ENCODE measurements at regions not wholly inside any gene's neighbourhood (a gene's known extent, or its start where the extent isn't known, plus 50 kb on each side); places are given as distances from the start of the nearest gene placed in this dataset.
A peak's percentile ranks its signal among the peaks of the same experiment; 100 is the strongest.
"Not testable (repeated sequence)": the region's sequence is repeated elsewhere in the genome, so short reads cannot be mapped to it uniquely, and the experiment has no call there.

- no peak for DNase-seq (ENCODE audit: low spot score)
These were observed 159.8 kb upstream of the CXCL13 start for GRCh38 chr4:77445823-77446222.

GRCh38 chr4:77446601-77447000, 159.0 kb upstream of the CXCL13 start:
- DNase-seq (ENCODE audit: low spot score): no peak

- no peak for DNase-seq (ENCODE audit: low spot score)
These were observed 156.4 kb upstream of the CXCL13 start for GRCh38 chr4:77449171-77449570.

- DNase-seq (ENCODE audit: low spot score): no peak
These were observed 155.6 kb upstream of the CXCL13 start for GRCh38 chr4:77450006-77450405.

- DNase-seq (ENCODE audit: low spot score): no peak
These were observed 154.1 kb upstream of the CXCL13 start for GRCh38 chr4:77451530-77451929.

DNA sequence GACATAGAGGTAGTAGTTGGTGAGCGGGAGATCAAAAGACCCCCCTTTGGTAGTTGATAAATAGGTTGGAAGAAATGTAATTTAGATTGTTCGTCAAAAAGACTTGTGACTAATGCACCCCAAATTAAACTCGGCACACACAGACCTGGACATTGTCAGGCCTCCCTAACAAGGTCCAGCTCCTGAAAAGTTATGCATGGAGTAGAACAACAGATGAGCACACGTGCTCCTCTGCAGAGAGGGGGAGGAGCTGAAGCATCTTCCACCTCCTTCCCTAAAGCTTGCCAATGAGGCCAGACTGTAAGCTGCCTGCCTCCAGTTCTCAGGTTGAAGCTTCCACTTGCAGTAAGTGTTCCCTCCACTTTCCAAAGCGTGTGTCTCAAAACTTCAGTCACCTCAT, 153.5 kb upstream of the CXCL13 start:
- DNase-seq (ENCODE audit: low spot score): not testable (repeated sequence)

DNA sequence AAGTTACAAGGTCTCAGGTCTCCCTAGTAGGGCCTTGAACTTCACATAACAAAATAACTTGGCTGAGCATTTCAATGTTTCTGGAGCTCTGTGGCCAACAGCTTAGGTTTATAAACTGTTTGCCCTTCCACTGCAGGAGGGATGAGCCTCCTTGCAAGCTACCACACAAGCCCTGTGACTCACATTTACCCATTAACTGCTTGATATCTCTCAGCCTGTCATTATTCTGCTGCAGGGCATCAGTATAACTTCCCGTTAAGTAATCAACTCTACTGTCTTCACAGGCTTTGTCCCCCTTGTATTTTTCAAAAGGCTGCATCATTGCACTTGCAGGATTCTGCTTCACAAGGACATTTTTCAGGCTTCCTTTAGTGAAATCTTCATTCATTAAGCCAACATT, 151.7 kb upstream of the CXCL13 start:
- no peak for DNase-seq (ENCODE audit: low spot score)

GRCh38 chr4:77454858-77455257, 150.8 kb upstream of the CXCL13 start:
- no peak for DNase-seq (ENCODE audit: low spot score)

GRCh38 chr4:77464100-77464499, 141.5 kb upstream of the CXCL13 start:
- DNase-seq (ENCODE audit: low spot score): not testable (repeated sequence)

DNA sequence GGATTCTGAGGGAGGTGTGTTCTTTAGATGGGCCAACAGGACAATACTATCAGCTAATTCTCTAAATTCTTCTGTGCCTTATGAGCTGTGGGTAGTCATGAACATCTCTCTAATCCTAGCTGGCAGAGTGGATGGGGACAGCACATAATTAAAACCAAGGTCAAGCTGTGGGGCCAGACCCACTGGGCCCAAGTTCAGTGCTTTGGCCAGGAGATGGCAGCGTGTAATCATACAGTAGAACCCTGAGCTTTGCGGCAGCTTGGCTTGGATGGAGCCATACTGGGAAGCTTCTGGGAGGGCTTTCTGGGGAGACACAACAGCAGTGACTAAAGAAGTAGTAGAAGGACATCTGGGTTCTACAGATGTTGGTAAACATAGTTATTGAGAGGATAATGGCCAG, 140.3 kb upstream of the CXCL13 start:
- DNase-seq (ENCODE audit: low spot score): no peak

DNA sequence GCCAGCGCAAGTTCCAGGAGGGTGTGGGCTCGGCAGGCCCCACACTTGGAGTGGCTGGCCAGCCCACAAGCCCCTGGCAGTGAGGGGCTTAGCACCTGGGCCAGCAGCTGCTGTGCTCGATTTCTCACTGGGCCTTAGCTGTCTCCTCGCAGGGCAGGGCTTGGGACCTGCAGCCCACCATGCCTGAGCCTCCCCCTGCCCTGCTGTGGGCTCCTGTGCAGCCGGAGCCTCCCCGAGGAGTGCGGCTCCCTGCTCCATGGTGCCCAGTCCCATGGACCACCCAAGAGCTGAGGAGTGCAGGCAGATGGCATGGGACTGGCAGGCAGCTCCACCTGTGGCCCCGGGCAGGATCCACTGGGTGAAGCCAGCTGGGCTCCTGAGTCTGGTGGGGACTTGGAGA, 139.2 kb upstream of the CXCL13 start:
- no peak for DNase-seq (ENCODE audit: low spot score)

DNA sequence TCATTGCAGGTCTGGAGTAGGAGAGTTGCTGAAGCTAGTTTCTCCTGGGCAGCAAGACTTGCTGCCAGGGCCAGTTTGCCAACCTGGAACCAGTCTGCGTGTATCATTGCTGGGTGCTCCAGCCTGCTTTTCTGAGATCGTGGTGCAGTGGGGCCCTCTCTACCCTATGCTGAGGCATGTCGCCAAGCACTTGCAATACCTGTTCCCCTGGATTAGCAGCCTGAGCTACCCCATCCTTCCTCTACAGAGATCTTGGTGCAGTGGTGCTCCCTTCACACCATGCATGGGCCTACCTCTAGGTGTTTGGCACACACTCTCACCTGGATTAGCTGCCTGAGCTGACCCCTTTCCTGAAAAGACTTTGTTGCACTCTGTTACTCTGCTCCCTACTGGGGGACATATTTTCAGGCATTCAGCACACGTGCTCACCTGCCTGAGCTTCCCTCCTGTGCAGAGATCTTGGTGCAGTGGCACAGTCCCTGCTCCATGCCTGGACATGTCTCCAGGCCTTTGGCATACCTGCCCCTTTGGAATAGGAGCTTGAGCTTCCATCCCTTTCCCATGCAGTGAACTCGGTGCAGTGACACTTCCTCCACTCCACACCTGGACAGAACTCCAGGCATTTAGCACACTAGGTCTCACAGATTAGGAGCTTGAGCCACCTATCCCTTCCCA, 133.7 kb upstream of the CXCL13 start:
- DNase-seq (ENCODE audit: low spot score): no peak

DNA sequence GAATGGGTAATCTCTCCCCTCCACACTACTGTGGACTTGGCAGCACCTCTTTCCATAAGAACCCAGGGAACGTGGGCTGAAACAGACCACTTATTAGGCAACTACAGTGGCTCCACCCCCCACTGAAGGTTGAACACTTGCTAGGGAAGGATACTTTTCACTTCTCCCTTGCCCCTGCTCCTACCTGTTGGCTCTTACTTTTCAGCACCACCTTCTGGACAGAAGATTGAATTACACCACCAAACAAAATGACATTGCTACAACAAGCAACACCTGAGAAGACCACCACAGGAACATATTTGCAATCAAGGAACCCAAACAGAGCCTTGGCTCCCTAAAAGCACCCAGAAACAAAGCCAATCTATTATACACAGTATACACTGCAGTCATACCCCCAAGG, 132.1 kb upstream of the CXCL13 start:
- DNase-seq (ENCODE audit: low spot score): peak; percentile 75

DNA sequence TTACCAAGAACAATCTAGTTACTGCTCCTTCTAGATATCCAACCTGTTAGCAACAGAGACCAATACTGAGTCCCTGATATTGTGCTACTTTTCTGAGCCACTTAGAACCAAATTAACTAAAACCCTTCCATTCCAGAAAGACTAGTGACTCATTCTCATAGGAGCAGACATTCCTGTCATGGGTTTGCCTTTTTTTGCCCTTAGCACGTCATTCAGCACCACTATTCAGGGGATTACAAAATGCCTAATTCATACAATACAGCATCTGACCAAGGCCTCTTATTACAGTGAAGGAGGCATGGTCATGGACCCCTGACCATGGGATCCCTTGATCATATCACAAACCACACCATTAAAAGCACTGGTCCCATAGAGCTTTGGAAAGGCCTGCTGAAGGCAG, 123.8 kb upstream of the CXCL13 start:
- DNase-seq (ENCODE audit: low spot score): no peak

GRCh38 chr4:77488882-77489281, 116.7 kb upstream of the CXCL13 start:
- DNase-seq (ENCODE audit: low spot score): no peak

DNA sequence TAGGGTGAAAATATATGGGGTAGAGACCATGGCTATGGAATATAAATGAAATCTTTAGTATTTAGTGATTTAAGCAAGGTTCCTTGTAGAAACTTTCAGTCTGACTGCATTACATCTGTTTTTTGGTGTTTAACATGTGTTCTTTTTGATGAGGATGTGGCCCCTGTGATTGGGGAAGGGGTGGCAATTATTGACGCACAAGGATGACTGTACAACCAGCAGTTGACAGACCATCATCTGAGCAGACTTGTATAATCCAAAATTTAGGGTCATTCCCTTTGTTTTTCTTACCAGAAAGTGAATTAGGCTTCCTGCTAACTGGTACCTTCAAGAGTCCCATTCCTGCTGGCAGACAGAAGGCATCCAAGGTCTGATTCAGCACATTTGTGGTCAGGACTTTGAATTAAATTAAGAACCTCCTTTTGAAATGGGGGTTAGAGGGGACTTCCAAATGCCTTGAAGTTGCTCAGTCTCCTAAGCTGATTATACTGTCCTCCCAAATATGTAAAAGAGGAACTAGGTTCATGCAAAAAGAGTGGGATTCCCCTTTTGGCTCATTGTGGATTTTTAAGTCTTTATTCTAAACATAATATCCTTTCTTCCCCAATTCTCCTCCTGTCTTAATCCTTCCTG, 112.4 kb upstream of the CXCL13 start:
- DNase-seq (ENCODE audit: low spot score): no peak

DNA sequence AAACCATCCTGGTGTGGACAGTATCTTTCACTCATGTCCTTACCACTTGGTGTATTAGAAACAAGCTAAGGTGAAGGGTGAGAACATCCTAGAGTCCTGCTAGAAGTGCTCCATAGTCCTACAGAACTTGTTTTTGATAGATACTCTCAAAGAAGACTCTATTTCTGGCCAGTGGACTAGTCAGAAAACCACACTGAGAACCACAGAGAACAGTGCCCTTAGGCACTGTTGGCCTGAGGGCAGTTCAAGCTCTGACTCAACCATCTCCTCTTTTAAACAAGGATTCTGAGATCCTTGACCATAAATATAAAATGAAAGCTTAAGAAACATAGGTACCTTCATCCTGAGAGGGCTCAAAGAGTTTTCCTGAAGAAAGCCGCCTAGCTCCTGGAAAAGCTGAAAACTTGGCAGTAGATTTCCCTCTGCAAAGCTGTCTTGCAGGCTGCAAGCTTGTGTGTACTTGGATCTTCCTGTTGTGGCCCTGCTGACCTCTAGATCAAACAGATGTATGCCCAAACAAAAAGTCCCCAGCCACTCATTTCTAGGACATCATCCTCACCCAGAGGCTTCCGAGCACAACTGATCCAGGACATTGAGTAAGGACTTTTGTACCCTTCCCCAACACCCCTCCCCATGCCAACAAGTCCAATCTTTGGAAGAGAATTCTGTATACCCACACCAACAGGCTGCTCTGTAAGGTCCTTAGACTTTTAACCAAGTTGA, 111.6 kb upstream of the CXCL13 start:
- DNase-seq (ENCODE audit: low spot score): no peak

DNA sequence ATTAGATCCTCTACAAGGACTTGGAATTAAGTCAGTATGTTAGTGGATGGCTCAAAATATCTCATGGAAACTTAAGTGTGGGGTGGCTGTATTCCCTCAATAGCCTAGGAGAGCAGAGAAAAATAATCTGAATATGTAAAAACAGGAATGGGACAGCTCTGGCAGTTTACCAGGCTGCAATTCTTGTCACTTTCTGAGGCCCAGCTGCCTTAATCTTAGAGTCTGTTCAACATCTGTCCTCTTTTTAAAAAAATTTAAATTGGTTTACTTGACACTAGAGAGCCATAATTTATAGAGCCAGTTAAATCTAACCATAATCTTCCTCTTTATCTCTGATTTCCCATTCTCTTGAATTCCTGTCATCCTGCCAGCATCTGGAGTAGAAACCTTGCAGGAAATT, 109.2 kb upstream of the CXCL13 start:
- DNase-seq (ENCODE audit: low spot score): no peak

DNA sequence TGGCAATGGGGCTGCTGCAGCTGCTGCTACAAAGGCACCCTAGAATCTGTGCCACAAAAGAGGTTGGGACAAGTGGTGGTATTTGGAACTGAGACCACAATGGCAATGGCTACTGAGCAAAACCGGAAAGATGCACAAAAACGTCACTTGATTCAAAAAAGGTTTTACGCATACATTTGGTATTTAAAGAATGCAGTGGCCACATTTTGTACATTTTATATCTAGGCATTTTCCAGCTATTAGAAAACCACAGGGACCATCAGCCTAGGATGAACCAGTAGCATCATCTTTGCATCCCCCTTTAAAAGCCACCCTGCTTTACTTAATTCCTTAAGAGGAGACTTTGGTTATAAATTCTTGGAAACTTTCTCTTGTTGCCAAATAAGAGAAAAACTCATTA, 104.8 kb upstream of the CXCL13 start:
- no peak for DNase-seq (ENCODE audit: low spot score)

DNA sequence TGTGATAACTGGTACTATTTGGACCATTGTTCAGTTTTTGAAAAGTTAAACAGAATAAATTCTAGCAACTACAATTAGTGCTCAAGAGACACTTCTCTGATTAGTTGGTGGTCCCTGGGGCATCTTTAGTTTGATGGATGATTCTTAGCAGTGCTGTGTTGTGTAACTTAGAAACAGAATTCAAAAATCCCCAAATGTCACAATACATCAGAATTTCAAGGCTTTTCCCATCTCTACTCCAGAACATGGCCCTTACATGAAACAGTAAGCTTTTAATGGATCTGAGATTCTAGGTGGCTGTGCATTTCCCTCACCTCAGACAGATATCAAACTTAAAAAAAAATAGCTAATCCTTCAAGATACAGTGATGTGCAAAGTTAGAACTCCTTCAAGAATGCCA, 104.4 kb upstream of the CXCL13 start:
- DNase-seq (ENCODE audit: low spot score): no peak

GRCh38 chr4:77501851-77502250, 103.8 kb upstream of the CXCL13 start:
- DNase-seq (ENCODE audit: low spot score): no peak

- no peak for DNase-seq (ENCODE audit: low spot score)
These were observed 101.2 kb upstream of the CXCL13 start for GRCh38 chr4:77504407-77504806.

- DNase-seq (ENCODE audit: low spot score): no peak
These were observed 100.2 kb upstream of the CXCL13 start for GRCh38 chr4:77505275-77505957.
